Activated naive CD8-positive, alpha-beta T cell treated with anti-CD3 and anti-CD28 coated beads, Interleukin-2, amount 10 ng/mL, durations not matched to agents 7 days and 5 days (primary cell): ENCODE measurements at regions not wholly inside any gene's neighbourhood (a gene's known extent, or its start where the extent isn't known, plus 50 kb on each side); places are given as distances from the start of the nearest gene placed in this dataset.
"Not testable (repeated sequence)": the region's sequence is repeated elsewhere in the genome, so short reads cannot be mapped to it uniquely, and the experiment has no call there.

Experiments
- ATAC-seq: fragments of 150-1000 bp; cut with Tn5 transposase; one replicate; pipeline ENCODE4 v1.10.0; 2021; ENCODE audit warnings: low read depth, moderate library complexity
- POLR2A ChIA-PET: fragments of 350-600 bp; sonication (Branson Sonifier 250); formaldehyde crosslinking; loops from one replicate; lab custom pipeline; 2021; ENCODE audit warnings: antibody characterized with exemption; lab: Charles Lee
- DNase-seq: peaks from one replicate; pipeline ENCODE4 v3.0.0; 2021
- H3K27ac Mint-ChIP-seq: one replicate; pipeline ENCODE4 v1.8.0; 2022; ENCODE audit warnings: mild to moderate bottlenecking, mixed read lengths
- H3K27me3 Mint-ChIP-seq: one replicate; pipeline ENCODE4 v1.8.0; 2022; ENCODE audit warnings: mild to moderate bottlenecking, moderate library complexity, mixed read lengths
- H3K36me3 Mint-ChIP-seq: one replicate; pipeline ENCODE4 v1.8.0; 2021; ENCODE audit warnings: mild to moderate bottlenecking, mixed read lengths
- H3K4me1 Mint-ChIP-seq: one replicate; pipeline ENCODE4 v1.8.0; 2021; ENCODE audit warnings: mixed read lengths
- H3K4me3 Mint-ChIP-seq: one replicate; pipeline ENCODE4 v1.8.0; 2022; ENCODE audit warnings: mild to moderate bottlenecking, moderate library complexity, mixed read lengths
- H3K9me3 Mint-ChIP-seq: one replicate; pipeline ENCODE4 v1.8.0; 2021; ENCODE audit warnings: mixed read lengths

DNA sequence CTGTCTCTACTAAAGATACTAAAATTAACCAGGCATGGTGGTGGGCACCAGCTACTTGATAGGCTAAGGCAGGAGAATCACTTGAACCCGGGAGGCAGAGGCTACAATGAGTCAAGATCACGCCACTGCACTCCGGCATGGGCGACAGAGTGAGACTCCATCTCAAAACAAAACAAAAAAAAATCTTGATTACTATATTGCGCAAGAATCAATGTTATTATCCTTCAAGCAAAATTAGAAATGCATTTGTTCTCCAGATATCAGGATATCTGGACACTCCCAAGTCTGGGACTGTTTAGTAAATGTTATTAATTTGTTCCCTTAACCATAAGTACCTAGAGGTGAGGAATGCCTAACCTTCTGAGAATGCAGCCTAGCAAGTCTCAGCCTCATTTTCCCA is 992.2 kb upstream of the PCDH20 start:
- H3K4me3 Mint-ChIP-seq, result no peak overlapping the region
- DNase-seq, result no peak
- peaks cover 2% of the 10 kb centered on the region for H3K9me3 Mint-ChIP-seq
- H3K27me3 Mint-ChIP-seq, result no peaks in the 10 kb centered on the region
- POLR2A ChIA-PET, result no interaction called here
- no peaks in the 10 kb centered on the region for H3K4me1 Mint-ChIP-seq
- no peak for ATAC-seq
- no peak overlapping the region for H3K27ac Mint-ChIP-seq
- no peaks in the 10 kb centered on the region for H3K36me3 Mint-ChIP-seq

DNA sequence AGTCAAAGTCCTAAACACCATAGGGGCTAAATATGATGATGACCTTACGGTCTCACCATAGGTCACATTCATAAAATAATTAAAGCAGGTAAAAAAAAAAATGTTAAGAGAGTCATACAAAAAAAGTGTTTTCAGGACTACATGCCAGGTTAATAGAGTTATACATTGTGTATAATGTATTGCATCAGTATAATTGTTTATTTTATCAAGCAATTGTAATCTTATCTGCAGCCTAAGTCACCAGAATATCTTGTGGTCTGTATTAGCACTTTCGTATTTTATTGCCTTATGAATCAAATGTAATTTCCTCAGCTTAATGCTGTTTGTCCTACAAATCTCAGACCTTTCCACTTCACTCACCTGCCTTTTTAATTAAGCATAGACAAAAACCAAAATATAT is 972.9 kb upstream of the PCDH20 start:
- ATAC-seq, result no peak
- H3K4me1 Mint-ChIP-seq, result no peaks in the 10 kb centered on the region
- POLR2A ChIA-PET, result no interaction called here
- H3K9me3 Mint-ChIP-seq, result peaks cover 4% of the 10 kb centered on the region
- H3K36me3 Mint-ChIP-seq, result no peaks in the 10 kb centered on the region
- no peak overlapping the region for H3K4me3 Mint-ChIP-seq
- DNase-seq, result no peak
- no peaks in the 10 kb centered on the region for H3K27me3 Mint-ChIP-seq
- no peak overlapping the region for H3K27ac Mint-ChIP-seq

DNA sequence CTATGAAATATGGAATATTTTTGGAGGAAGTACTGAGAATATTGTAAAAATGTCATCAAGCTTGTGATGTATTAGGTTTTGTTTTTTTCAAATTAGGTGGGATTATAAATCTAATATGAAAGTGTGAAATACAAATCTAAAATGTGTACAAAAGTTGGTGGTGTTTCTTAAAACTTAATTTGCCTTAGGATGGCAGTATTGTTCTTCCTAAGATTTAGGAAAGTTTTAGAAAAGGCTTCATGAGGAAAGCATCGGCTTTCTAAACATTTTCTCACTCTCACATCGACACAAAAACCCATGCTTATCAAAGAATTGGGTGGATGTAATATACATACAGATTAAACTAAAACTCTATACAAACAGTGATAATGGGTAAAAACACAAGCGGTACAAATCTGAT is 972.0 kb upstream of the PCDH20 start:
- no peak overlapping the region for H3K27ac Mint-ChIP-seq
- no peaks in the 10 kb centered on the region for H3K4me1 Mint-ChIP-seq
- no peaks in the 10 kb centered on the region for H3K27me3 Mint-ChIP-seq
- H3K9me3 Mint-ChIP-seq, result peaks cover 4% of the 10 kb centered on the region
- H3K4me3 Mint-ChIP-seq, result no peak overlapping the region
- no peak for ATAC-seq
- no peak for DNase-seq
- H3K36me3 Mint-ChIP-seq, result no peaks in the 10 kb centered on the region
- POLR2A ChIA-PET, result no interaction called here

DNA sequence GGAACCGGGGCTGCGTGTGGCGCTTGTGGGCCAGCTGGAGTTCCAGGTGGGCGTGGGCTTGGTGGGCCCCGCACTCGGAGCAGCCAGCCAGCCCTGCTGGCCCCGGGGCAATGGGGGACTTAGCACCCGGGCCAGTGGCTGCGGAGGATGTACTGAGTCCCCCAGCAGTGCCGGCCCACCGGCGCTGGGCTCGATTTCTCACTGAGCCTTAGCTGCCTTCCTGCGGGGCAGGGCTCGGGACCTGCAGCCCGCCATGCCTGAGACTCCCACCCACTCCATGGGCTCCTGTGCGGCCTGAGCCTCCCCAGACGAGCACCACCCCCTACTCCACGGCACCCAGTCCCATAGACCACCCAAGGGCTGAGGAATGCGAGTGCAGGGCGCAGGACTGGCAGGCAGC is 963.6 kb upstream of the PCDH20 start:
- H3K9me3 Mint-ChIP-seq, H3K4me1 Mint-ChIP-seq, ATAC-seq, H3K27ac Mint-ChIP-seq, H3K36me3 Mint-ChIP-seq, H3K27me3 Mint-ChIP-seq, DNase-seq, POLR2A ChIA-PET, H3K4me3 Mint-ChIP-seq: not testable (repeated sequence)

DNA sequence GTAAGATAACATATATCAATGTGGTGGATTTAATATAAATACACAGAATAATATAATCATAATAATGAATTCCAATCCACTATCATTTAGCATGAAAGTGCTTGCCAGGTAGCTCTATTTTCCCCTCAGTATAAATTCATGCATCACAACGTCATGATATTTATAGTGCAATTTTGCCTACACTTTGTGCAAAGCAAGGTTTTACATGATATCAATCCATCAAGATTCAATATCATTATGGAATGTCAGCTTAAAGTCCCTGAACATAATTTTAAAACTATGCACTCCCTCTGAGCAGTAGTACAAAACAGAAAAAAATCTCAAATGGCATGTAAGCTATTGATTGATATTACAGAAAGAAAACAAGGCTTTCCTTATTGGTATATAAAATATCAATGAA is 962.2 kb upstream of the PCDH20 start:
- POLR2A ChIA-PET, result no interaction called here
- no peak for DNase-seq
- Mint-ChIP-seq H3K9me3 (no peaks in the 10 kb centered on the region), H3K36me3 (no peaks in the 10 kb centered on the region), H3K4me3 (no peak overlapping the region), H3K4me1 (no peaks in the 10 kb centered on the region), H3K27me3 (no peaks in the 10 kb centered on the region), H3K27ac (no peak overlapping the region)
- ATAC-seq, result no peak

DNA sequence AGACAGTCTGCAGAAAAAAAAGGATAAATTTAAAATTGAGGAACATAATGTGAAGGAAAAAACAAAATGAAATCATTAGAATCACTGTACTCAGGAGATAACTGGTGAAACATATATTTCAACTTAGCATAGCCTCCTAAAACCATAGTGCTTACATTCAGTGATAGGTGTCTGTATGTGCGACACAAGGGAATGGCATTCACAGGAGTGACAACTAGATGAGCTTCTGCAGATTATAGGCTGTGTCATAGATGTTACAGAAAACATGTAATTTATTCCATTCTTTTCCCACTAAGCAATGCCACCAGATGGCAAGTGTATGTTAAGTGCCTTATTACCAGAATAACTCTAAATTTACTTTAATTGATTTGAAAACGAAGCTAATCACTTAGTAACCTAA is 960.0 kb upstream of the PCDH20 start:
- ATAC-seq (no peak), DNase-seq (no peak)
- Mint-ChIP-seq H3K27ac (no peak overlapping the region), H3K9me3 (no peaks in the 10 kb centered on the region), H3K4me1 (no peaks in the 10 kb centered on the region), H3K4me3 (no peak overlapping the region), H3K27me3 (no peaks in the 10 kb centered on the region), H3K36me3 (no peaks in the 10 kb centered on the region)
- POLR2A ChIA-PET, result no interaction called here

DNA sequence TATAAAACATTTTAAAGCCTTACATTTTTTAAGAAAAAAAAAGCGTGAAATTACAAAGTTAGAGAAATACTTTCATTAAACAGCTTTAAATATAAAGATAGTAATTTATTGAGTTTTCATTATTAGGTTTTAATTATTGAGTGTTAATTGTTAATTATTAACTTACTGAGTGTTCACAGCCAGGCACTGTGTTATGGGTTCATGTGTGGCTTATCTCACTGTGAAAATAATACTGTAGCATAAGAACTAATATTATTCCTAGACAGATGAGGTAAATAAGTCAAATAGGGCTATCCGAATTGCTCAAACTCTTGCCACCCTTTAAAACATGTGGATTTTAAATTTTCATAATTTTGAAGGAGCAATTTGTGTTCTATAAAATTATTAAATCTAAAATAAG is 956.1 kb upstream of the PCDH20 start:
- no peak overlapping the region for H3K27ac Mint-ChIP-seq
- H3K9me3 Mint-ChIP-seq, result no peaks in the 10 kb centered on the region
- no peaks in the 10 kb centered on the region for H3K4me1 Mint-ChIP-seq
- POLR2A ChIA-PET, result no interaction called here
- no peaks in the 10 kb centered on the region for H3K36me3 Mint-ChIP-seq
- H3K4me3 Mint-ChIP-seq, result no peak overlapping the region
- ATAC-seq (no peak), DNase-seq (no peak)
- no peaks in the 10 kb centered on the region for H3K27me3 Mint-ChIP-seq

DNA sequence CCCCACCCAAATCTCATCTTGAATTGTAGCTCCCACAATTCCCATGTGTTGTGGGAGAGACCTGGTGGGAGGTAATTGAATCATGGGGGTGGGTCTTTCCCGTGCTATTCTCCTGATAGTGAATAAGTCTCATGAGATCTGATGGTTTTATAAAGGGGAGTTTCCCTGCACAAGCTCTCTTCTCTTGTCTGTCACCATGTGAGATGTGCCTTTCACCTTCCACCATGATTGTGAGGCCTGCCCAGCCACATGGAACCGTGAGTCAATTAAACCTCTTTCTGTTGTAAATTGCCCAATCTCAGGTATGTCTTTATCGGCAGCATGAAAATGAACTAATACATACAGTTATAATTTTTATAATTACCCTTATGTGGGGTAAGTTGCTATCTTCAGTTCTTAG is 952.3 kb upstream of the PCDH20 start:
- H3K4me1 Mint-ChIP-seq, POLR2A ChIA-PET, H3K36me3 Mint-ChIP-seq: not testable (repeated sequence)

DNA sequence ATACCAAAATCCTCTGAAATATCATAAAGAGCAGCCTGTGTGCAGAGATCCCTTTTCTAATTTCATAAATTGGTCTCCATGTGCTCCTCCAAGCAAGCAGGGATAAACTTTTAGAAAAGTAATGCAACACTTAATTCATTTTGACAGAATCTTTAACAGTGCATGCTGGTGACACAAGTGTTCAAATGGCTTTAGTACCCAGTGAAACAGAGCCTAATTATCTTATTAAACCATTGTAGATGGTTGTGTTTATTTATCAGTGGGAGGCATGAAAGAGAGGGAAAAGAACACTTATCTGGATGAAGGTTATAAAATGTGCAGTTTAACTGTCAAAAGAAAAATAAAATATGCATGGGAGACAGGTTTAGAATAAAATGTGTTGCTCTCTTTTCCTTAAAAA is 945.0 kb upstream of the PCDH20 start:
- Mint-ChIP-seq H3K4me3 (no peak overlapping the region), H3K27me3 (no peaks in the 10 kb centered on the region), H3K27ac (no peak overlapping the region), H3K9me3 (no peaks in the 10 kb centered on the region), H3K4me1 (no peaks in the 10 kb centered on the region), H3K36me3 (no peaks in the 10 kb centered on the region)
- POLR2A ChIA-PET, result no interaction called here
- no peak for ATAC-seq
- no peak for DNase-seq

More for the DNA sequence above, 952.3 kb upstream of the PCDH20 start:
- H3K27ac Mint-ChIP-seq, ATAC-seq, H3K9me3 Mint-ChIP-seq, DNase-seq, H3K27me3 Mint-ChIP-seq, H3K4me3 Mint-ChIP-seq: not testable (repeated sequence)

DNA sequence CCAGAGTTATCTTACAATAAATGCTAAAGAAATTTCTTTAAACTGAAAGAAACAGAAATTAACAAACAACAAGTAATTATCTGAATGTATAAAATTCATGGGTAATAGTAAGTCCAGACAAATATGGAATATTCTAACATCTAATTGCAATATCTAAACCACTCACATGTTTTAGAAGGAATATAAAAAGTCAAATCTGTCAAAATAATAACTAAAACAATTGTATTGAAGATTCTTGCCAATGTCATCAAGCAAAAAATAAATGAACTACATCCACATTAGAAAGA is 942.9 kb upstream of the PCDH20 start:
- POLR2A ChIA-PET, result no interaction called here
- no peak for DNase-seq
- no peaks in the 10 kb centered on the region for H3K27me3 Mint-ChIP-seq

DNA sequence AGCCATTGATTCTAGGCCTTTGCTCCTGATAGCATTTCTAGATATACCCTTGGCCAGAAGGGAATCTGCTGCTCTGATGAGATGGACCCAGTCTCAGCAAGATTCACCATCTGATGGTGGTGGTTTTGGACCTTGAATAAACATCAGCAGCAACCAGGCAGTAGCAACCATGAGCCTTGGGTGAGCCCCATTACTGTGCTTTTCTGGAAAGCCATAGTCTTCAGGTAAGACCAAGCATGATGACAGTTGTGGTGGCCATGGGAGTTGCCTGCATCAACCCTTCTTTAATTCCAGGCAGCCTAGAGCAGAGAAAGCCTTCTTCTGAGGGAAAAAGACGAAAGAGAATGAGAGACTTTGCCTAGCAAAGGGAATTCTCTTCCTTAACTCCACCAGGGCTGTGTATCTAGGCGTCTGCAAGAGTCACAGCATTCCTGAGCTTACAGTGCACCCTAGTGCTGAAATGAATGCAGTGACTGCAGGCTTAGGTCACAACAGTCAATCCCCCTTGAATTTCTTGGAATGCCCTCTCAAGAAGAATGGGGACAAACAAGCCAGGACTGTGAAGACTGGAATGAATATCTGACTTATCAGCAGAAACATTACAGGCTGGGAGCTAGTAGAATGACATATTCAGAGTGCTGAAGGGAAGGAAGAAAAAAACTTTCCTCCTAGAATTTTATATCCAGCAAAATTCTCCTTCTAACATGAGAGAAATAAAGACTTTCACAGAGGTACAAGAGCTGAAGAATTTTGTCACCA is 942.4 kb upstream of the PCDH20 start:
- no peaks in the 10 kb centered on the region for H3K27me3 Mint-ChIP-seq
- no peaks in the 10 kb centered on the region for H3K9me3 Mint-ChIP-seq
- POLR2A ChIA-PET, result no interaction called here
- no peak for ATAC-seq
- H3K4me3 Mint-ChIP-seq, result no peak overlapping the region
- H3K27ac Mint-ChIP-seq, result no peak overlapping the region
- H3K4me1 Mint-ChIP-seq, result no peaks in the 10 kb centered on the region
- DNase-seq, result no peak
- no peaks in the 10 kb centered on the region for H3K36me3 Mint-ChIP-seq

More for the DNA sequence above, 942.9 kb upstream of the PCDH20 start:
- no peak overlapping the region for H3K27ac Mint-ChIP-seq
- H3K4me1 Mint-ChIP-seq, result no peaks in the 10 kb centered on the region
- H3K4me3 Mint-ChIP-seq, result no peak overlapping the region
- H3K9me3 Mint-ChIP-seq, result no peaks in the 10 kb centered on the region
- no peak for ATAC-seq
- no peaks in the 10 kb centered on the region for H3K36me3 Mint-ChIP-seq

DNA sequence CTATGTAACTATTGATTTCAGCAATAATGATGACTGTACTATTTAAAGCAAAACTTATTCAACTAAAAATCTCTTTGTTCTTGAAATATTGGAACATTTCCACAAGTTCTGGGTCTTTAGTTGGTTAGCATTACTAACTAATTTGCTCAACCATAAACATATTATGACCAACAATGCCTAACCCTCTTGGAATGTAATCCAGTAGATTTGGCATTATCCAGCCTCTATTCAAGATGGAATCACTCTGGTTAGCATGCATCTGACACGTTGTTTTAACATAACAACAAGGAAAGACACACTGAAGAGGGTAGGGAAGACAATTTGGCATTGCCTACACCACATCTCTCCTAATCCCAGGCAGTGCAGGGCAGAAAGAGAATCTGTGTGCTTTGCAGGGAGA is 941.3 kb upstream of the PCDH20 start:
- H3K27me3 Mint-ChIP-seq, result no peaks in the 10 kb centered on the region
- H3K9me3 Mint-ChIP-seq, result no peaks in the 10 kb centered on the region
- H3K27ac Mint-ChIP-seq, result no peak overlapping the region
- H3K36me3 Mint-ChIP-seq, result no peaks in the 10 kb centered on the region
- ATAC-seq (no peak), DNase-seq (no peak)
- POLR2A ChIA-PET, result no interaction called here
- H3K4me1 Mint-ChIP-seq, result no peaks in the 10 kb centered on the region
- no peak overlapping the region for H3K4me3 Mint-ChIP-seq

DNA sequence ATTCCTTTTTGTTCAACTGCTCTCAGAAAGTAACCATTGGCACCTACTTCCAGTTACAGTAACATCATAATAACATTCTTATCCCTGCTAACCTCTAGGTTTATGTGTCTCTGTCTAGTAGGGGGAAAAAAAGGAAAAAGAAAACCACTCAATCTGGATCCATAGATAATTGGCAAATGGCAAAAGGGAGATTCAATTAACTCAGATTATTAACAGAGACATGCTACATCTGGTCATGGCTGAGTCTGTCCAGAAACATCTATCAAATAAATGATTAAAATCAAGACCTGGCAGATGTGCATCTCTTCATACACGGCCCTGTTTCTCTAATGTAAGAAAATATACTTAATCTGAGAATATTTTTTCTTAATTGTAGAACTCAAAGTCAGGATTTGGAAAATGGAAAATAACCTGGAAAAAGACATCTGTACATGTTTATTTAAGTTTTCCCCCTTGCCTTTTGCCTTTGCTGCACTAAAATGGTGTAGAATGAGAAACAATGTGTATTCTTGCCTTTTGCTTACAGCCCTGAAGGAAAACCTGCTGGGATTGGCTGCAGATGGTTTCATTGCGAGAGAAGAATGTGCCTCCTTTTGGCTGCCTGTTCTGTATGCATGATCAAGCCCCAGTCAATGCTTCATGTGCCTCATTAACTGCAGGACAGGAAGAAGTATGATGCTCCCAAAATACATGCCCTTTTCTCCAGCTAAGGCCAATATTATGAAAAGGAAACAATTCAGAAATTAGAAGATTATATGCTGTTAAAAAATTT is 921.6 kb upstream of the PCDH20 start:
- Mint-ChIP-seq H3K4me1 (no peaks in the 10 kb centered on the region), H3K27ac (no peak overlapping the region), H3K27me3 (no peaks in the 10 kb centered on the region), H3K9me3 (peaks cover 1% of the 10 kb centered on the region), H3K36me3 (no peaks in the 10 kb centered on the region), H3K4me3 (no peak overlapping the region)
- POLR2A ChIA-PET, result no interaction called here
- ATAC-seq (no peak), DNase-seq (no peak)

DNA sequence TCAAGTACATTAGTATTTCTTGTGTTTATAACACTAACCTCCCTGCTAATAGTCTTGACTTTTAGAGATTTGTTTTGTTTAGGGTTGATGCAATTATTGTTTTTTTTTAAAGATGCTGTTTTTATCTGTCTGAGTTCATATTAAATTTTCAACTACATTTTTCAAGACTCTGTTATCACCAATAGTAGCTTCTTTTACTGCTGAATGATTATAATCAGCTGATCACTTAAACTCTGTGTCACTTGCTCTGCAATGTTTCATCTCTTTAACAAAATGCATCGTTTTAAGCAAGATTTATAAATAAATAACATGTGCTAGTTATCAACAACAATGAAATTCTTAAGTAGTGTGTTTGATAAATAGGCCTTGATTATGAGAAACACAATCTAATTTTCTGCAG is 920.9 kb upstream of the PCDH20 start:
- no peak overlapping the region for H3K4me3 Mint-ChIP-seq
- H3K36me3 Mint-ChIP-seq, result no peaks in the 10 kb centered on the region
- ATAC-seq (no peak), DNase-seq (no peak)
- no peak overlapping the region for H3K27ac Mint-ChIP-seq
- no peaks in the 10 kb centered on the region for H3K27me3 Mint-ChIP-seq
- POLR2A ChIA-PET, result no interaction called here
- H3K9me3 Mint-ChIP-seq, result peaks cover 1% of the 10 kb centered on the region
- no peaks in the 10 kb centered on the region for H3K4me1 Mint-ChIP-seq
